ENCODE measurements at regions not wholly inside any gene's neighbourhood (a gene's known extent, or its start where the extent isn't known, plus 50 kb on each side); places are given as distances from the start of the nearest gene placed in this dataset.

DNA sequence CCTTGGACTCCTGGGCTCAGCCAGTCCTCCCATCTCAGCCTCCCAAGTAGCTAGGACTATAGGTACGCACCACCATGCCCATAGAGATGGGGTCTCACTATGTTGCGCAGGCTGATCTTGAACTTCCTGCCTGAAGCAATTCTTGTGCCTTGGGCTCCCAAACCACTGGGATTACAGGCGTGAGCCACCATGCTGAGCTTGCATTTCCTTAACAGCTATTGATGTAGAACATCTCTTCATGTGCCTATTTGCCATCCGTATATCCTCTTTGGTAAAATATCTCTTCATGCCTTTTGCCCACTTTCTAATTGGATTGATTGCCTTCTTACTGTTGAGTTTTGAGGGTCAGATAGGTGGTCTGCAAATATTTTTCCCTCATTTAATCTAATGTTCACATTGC, 208.9 kb upstream of the TLE3 start:
- TF ChIP-seq CTCF (IDR thresholded peaks at IDR 0.05; ENCODE audit: unreplicated experiment): no peak
- DNase-seq (ENCODE audit: low spot score, unreplicated experiment): no peak
- peaks cover 22% of the 10 kb centered on the region for H3K27me3 Mint-ChIP-seq
- no peaks in the 10 kb centered on the region for H3K36me3 Mint-ChIP-seq (ENCODE audit: insufficient read depth)
- H3K4me1 Mint-ChIP-seq (ENCODE audit: low read depth): peaks cover 15% of the 10 kb centered on the region
- no peak overlapping the region for H3K27ac Mint-ChIP-seq
- H3K9me3 Mint-ChIP-seq (ENCODE audit: low read depth): peaks cover 3% of the 10 kb centered on the region
- no peak overlapping the region for H3K4me3 Mint-ChIP-seq (ENCODE audit: low read depth)

GRCh38 chr15:70306081-70306480, 208.4 kb upstream of the TLE3 start:
- peaks cover 20% of the 10 kb centered on the region for H3K27me3 Mint-ChIP-seq
- no peak overlapping the region for H3K27ac Mint-ChIP-seq
- H3K4me1 Mint-ChIP-seq (ENCODE audit: low read depth): peaks cover 14% of the 10 kb centered on the region
- TF ChIP-seq CTCF (IDR thresholded peaks at IDR 0.05; ENCODE audit: unreplicated experiment): no peak
- no peak for DNase-seq (ENCODE audit: low spot score, unreplicated experiment)
- H3K9me3 Mint-ChIP-seq (ENCODE audit: low read depth): peaks cover 3% of the 10 kb centered on the region
- no peak overlapping the region for H3K4me3 Mint-ChIP-seq (ENCODE audit: low read depth)
- H3K36me3 Mint-ChIP-seq (ENCODE audit: insufficient read depth): no peaks in the 10 kb centered on the region

DNA sequence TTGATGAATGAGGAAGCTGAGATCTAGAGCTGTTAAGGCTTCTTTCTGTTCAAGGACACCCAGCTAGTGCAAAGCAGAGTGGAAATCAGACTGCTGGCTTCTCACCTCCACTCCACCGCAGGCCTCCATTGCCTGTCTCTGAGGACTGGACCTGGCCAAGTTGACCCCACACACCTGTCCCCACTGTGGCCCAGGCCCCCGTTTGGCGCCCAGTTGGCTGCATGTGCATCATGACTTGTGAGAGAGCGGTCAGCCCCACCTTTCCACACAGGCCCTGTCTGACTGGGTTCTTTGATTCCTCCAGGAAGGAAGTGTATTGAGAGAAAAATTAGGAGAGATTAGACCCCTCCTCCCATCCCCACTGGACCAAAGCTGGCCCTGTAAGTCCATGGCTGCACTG, 206.3 kb upstream of the TLE3 start:
- H3K4me1 Mint-ChIP-seq (ENCODE audit: low read depth): peaks cover 7% of the 10 kb centered on the region
- H3K27me3 Mint-ChIP-seq: peaks cover 23% of the 10 kb centered on the region
- no peaks in the 10 kb centered on the region for H3K36me3 Mint-ChIP-seq (ENCODE audit: insufficient read depth)
- no peak for TF ChIP-seq CTCF (IDR thresholded peaks at IDR 0.05; ENCODE audit: unreplicated experiment)
- H3K27ac Mint-ChIP-seq: no peak overlapping the region
- peaks cover 3% of the 10 kb centered on the region for H3K9me3 Mint-ChIP-seq (ENCODE audit: low read depth)
- H3K4me3 Mint-ChIP-seq (ENCODE audit: low read depth): no peak overlapping the region
- DNase-seq (ENCODE audit: low spot score, unreplicated experiment): no peak

- H3K27ac Mint-ChIP-seq: no peak overlapping the region
- no peak overlapping the region for H3K4me3 Mint-ChIP-seq (ENCODE audit: low read depth)
- H3K27me3 Mint-ChIP-seq: peaks cover 19% of the 10 kb centered on the region
- no peak for DNase-seq (ENCODE audit: low spot score, unreplicated experiment)
- H3K9me3 Mint-ChIP-seq (ENCODE audit: low read depth): peaks cover 3% of the 10 kb centered on the region
- TF ChIP-seq CTCF (IDR thresholded peaks at IDR 0.05; ENCODE audit: unreplicated experiment): no peak
- H3K4me1 Mint-ChIP-seq (ENCODE audit: low read depth): peaks cover 2% of the 10 kb centered on the region
- no peaks in the 10 kb centered on the region for H3K36me3 Mint-ChIP-seq (ENCODE audit: insufficient read depth)
Observed at GRCh38 chr15:70302360-70302759, 204.6 kb upstream of the TLE3 start.

DNA sequence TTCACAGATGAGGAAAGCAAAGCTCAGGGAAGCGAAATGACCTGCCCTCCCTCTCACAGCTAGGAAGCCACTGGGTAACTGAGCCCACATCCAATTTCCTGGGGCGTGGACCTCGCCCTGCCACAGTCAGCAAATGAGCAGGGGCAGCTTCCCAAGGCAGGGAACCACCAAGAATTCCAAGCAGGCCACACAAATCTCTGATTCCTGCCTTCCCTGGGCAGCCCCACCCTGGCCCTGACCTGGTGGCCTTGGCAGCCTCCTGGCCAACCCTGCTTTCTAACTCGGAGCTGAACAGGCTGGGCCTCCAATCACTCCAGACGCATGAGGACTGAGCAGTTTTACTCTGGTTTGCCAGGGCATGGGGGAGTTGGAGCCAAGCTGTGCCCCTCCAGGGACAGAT, 203.7 kb upstream of the TLE3 start:
- Mint-ChIP-seq H3K36me3 (ENCODE audit: insufficient read depth) (no peaks in the 10 kb centered on the region), H3K27me3 (peaks cover 21% of the 10 kb centered on the region)
- no peak for TF ChIP-seq CTCF (IDR thresholded peaks at IDR 0.05; ENCODE audit: unreplicated experiment)

More for the DNA sequence above, 203.7 kb upstream of the TLE3 start:
- DNase-seq (ENCODE audit: low spot score, unreplicated experiment): no peak
- Mint-ChIP-seq H3K9me3 (ENCODE audit: low read depth) (peaks cover 3% of the 10 kb centered on the region), H3K27ac (no peak overlapping the region), H3K4me1 (ENCODE audit: low read depth) (peaks cover 2% of the 10 kb centered on the region), H3K4me3 (ENCODE audit: low read depth) (no peak overlapping the region)

Data from progenitor cell of endocrine pancreas (in vitro differentiated cells).